ENCODE measurements at regions not wholly inside any gene's neighbourhood (a gene's known extent, or its start where the extent isn't known, plus 50 kb on each side); places are given as distances from the start of the nearest gene placed in this dataset.

DNA sequence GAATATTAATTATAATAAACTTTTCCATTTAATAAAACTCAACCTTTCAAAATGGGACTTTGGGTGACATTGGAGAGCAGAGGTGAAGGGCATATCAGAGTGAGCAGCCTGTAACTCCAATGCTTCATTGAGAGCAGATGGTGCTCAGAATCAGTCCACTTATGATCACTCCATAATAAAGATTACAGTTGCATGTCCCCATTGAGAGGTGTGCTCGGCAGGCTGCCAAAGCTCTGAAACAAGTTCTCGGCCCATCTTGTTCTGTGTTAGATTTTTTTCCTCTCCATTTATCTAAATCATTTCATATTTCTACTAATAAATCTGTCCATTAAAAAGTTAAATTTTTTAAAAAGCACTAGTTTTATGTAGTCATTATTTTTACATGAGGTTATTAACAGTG, 1786.4 kb upstream of the WWC1 start:
- Mint-ChIP-seq H3K36me3 (ENCODE audit: insufficient read depth) (no peaks in the 10 kb centered on the region), H3K9me3 (peaks cover 6% of the 10 kb centered on the region), H3K27me3 (no peaks in the 10 kb centered on the region), H3K4me3 (no peak overlapping the region), H3K27ac (ENCODE audit: low read depth) (no peak overlapping the region), H3K4me1 (no peaks in the 10 kb centered on the region)
- ATAC-seq (replicated peaks; ENCODE audit: extremely low read depth, poor library complexity, severe bottlenecking) (no peak), DNase-seq (ENCODE audit: low spot score in 2 of 2) (no peak)

DNA sequence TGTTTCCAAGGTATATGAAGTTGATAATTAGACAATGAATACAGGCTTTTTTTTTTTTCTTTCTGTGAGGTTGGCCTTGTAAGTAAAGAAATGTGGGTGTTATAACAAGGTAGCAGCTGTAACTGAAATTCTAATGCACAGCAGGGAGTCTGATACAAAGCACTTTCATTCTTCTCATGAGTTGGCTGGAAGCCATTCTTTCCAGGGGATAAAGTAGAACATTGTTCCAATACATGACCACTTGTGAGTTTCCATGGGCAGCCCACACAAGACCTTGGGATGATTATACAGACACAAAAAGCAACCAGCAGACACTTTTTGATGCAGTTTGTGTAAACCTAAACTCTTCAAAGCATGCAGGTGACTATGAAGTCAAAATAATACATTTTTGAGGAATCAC, 1785.9 kb upstream of the WWC1 start:
- Mint-ChIP-seq H3K27ac (ENCODE audit: low read depth) (no peak overlapping the region), H3K27me3 (no peaks in the 10 kb centered on the region), H3K4me3 (no peak overlapping the region), H3K36me3 (ENCODE audit: insufficient read depth) (no peaks in the 10 kb centered on the region), H3K9me3 (peaks cover 6% of the 10 kb centered on the region), H3K4me1 (no peaks in the 10 kb centered on the region)
- DNase-seq (ENCODE audit: low spot score in 2 of 2) (no peak), ATAC-seq (replicated peaks; ENCODE audit: extremely low read depth, poor library complexity, severe bottlenecking) (no peak)

DNA sequence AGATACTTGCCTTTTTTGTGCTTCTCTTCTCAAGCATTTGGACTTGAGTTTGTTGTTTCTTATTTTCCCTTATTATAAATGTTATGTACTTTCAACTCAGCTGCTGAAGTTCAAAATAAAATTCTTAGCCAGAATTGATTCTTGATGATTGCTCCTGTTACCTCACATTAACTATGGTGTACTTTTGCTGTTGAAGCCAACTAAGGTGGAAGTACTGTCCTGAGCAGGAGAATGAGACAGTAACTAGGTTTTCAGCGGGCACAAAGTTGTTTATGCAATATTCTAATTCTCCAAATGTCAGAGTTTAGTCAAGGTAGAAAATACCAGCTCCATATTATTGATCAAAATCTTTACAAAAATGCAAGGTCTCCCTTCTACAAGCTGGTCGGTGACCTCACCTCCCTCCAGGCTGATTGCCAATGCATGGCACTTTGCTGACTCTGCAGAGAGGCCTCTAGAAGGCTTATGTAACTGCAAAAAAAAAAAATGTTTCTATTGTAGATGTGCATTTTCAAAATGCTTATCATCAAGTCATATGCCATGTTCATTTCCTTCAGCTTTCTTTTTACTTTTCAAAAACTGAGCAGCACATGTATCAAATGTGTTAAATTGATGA, 1783.5 kb upstream of the WWC1 start:
- Mint-ChIP-seq H3K9me3 (peaks cover 11% of the 10 kb centered on the region), H3K4me1 (no peaks in the 10 kb centered on the region), H3K27ac (ENCODE audit: low read depth) (no peak overlapping the region), H3K4me3 (no peak overlapping the region), H3K36me3 (ENCODE audit: insufficient read depth) (no peaks in the 10 kb centered on the region), H3K27me3 (no peaks in the 10 kb centered on the region)
- ATAC-seq (replicated peaks; ENCODE audit: extremely low read depth, poor library complexity, severe bottlenecking): no peak
- DNase-seq (ENCODE audit: low spot score in 2 of 2): no peak

DNA sequence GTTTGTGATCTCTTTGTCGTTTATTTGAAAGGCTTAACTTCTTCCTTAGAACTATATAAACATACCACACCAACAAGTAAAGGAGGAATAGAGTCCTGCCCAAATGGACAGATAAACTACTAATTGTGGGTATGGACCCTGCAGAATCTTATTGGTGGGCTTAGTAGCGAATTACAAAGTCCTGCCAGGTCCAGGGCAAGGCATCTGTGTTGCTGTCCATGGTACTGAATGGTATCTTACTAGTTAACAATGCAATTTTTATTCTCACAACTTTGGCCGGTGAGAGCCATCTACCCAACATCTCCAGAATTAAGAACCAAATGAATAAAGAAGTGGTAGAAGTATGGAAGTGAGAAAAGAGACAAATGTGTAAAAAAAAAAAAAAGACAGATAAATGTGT, 1782.4 kb upstream of the WWC1 start:
- no peak overlapping the region for H3K27ac Mint-ChIP-seq (ENCODE audit: low read depth)
- no peak overlapping the region for H3K4me3 Mint-ChIP-seq
- ATAC-seq (replicated peaks; ENCODE audit: extremely low read depth, poor library complexity, severe bottlenecking) (no peak), DNase-seq (ENCODE audit: low spot score in 2 of 2) (no peak)
- H3K9me3 Mint-ChIP-seq: peaks cover 19% of the 10 kb centered on the region
- H3K27me3 Mint-ChIP-seq: no peaks in the 10 kb centered on the region
- no peaks in the 10 kb centered on the region for H3K36me3 Mint-ChIP-seq (ENCODE audit: insufficient read depth)
- H3K4me1 Mint-ChIP-seq: no peaks in the 10 kb centered on the region

DNA sequence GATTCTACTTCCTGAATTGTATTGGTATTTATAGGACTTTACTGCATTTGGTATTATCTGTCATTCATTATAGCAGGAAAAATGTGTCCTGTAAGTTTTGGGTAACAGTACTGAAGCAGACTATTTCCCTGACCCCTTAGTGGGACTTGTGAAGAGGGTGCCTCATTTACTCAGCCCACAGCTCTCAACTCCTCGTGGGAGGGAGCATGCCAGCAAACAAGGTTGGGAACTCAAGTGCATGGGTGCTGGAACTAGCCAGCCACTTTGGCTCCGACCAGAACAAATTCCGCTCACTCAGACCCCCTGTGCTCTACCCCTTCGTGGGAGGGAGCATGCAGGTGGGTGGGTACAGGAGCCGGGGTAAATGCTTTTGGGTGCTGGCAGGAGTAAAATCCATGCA, 1773.5 kb upstream of the WWC1 start:
- H3K27me3 Mint-ChIP-seq: no peaks in the 10 kb centered on the region
- ATAC-seq (replicated peaks; ENCODE audit: extremely low read depth, poor library complexity, severe bottlenecking) (no peak), DNase-seq (ENCODE audit: low spot score in 2 of 2) (no peak)
- H3K4me3 Mint-ChIP-seq: no peak overlapping the region
- peaks cover 25% of the 10 kb centered on the region for H3K9me3 Mint-ChIP-seq
- H3K27ac Mint-ChIP-seq (ENCODE audit: low read depth): no peak overlapping the region
- no peaks in the 10 kb centered on the region for H3K4me1 Mint-ChIP-seq
- H3K36me3 Mint-ChIP-seq (ENCODE audit: insufficient read depth): no peaks in the 10 kb centered on the region

DNA sequence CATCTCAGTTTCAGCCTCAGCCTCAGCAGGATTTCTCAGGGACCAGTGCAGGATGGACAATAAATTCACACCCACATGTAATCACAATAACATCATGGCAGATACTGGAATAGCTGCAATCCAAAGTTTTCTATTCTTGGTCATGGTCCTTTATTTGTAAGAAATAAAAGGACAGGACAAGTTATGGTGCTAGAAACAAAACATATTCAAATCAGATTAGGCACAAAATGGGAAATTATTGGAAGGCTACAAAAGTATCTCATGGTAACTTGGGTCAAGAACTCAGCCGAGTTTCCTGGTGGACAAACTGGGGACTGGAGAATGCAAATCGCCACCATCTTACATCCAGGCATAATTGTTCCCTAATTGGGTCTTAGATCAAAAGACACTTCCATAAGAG, 1768.2 kb upstream of the WWC1 start:
- H3K4me3 Mint-ChIP-seq: no peak overlapping the region
- H3K27me3 Mint-ChIP-seq: no peaks in the 10 kb centered on the region
- no peak overlapping the region for H3K27ac Mint-ChIP-seq (ENCODE audit: low read depth)
- no peaks in the 10 kb centered on the region for H3K36me3 Mint-ChIP-seq (ENCODE audit: insufficient read depth)
- H3K9me3 Mint-ChIP-seq: peaks cover 22% of the 10 kb centered on the region
- ATAC-seq (replicated peaks; ENCODE audit: extremely low read depth, poor library complexity, severe bottlenecking) (no peak), DNase-seq (ENCODE audit: low spot score in 2 of 2) (no peak)
- H3K4me1 Mint-ChIP-seq: no peaks in the 10 kb centered on the region

DNA sequence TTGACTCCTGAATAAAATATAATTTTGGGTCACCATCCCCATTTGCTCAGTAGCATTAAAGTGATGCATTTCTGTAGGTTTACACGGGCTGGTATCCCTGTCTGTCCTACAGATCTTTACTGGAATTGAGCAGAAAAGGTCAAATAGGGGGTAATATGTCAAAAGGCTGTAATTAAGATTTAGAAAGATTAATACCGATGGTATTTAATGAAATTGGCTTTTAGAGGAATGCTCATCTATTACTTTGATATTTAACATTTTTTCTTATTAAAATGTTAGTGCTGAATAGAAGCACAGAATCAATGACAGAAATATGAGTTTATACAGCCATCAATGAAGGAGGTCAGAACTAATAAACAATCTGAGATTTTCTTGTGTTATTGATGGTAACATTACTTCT, 1762.2 kb upstream of the WWC1 start:
- no peak overlapping the region for H3K27ac Mint-ChIP-seq (ENCODE audit: low read depth)
- H3K36me3 Mint-ChIP-seq (ENCODE audit: insufficient read depth): no peaks in the 10 kb centered on the region
- peaks cover 14% of the 10 kb centered on the region for H3K9me3 Mint-ChIP-seq
- no peaks in the 10 kb centered on the region for H3K27me3 Mint-ChIP-seq
- no peaks in the 10 kb centered on the region for H3K4me1 Mint-ChIP-seq
- no peak for ATAC-seq (replicated peaks; ENCODE audit: extremely low read depth, poor library complexity, severe bottlenecking)
- H3K4me3 Mint-ChIP-seq: no peak overlapping the region
- no peak for DNase-seq (ENCODE audit: low spot score in 2 of 2)

DNA sequence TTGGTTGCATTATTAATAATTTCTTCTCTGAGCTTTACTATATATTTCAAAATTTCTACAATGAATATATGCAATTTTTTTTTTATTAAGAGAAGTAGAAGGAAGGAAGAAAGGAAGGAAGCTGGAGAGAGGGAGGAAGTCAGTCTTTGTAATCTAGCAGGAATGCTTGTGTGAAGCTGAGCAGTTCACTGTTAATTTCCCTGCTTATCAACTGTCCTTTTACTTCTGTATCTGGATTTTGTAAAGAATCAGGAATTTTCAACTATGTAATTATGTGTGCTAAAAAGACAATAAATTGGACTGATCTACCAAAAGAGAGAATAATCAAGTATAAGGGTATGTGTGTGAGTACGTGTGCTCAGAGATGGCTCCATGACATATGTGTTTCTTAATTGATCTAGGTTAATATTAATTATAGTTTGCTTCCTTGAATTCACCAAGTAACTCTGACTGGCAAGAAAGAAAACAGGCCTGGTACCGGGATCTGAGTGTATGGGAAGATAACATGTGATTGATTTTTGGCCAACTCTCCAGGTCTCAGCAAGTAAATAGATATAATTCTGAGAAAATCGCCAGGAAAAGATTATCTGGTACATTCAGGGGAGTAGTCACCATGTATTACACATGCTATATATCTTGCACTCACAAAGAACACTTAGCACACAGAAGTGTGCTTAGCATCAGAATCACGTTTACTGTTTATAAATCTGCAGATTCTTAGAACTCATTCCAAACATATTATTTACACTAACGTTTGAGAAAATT, 1758.8 kb upstream of the WWC1 start:
- no peak overlapping the region for H3K27ac Mint-ChIP-seq (ENCODE audit: low read depth)
- H3K27me3 Mint-ChIP-seq: no peaks in the 10 kb centered on the region
- no peak for ATAC-seq (replicated peaks; ENCODE audit: extremely low read depth, poor library complexity, severe bottlenecking)
- H3K9me3 Mint-ChIP-seq: peaks cover 3% of the 10 kb centered on the region
- DNase-seq (ENCODE audit: low spot score in 2 of 2): no peak
- H3K4me3 Mint-ChIP-seq: no peak overlapping the region
- no peaks in the 10 kb centered on the region for H3K36me3 Mint-ChIP-seq (ENCODE audit: insufficient read depth)
- H3K4me1 Mint-ChIP-seq: no peaks in the 10 kb centered on the region

DNA sequence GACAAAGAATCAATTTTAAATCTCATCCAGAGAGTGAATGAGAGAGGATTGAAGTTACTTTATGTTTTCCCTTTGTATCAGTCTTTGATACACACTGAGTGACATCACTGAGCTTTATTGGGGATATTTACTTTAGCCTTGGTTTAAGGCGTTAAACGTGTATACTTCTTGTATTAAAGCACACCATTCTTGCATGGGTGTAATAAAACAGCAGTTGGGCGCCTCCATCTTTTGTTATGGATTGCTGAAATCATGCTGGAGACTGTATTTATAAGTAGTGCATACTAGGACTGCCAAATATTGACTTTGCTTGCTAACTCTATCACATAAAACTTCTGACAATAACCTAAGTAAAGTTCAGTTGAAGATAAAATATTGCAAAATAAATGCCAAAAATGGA, 1755.8 kb upstream of the WWC1 start:
- Mint-ChIP-seq H3K36me3 (ENCODE audit: insufficient read depth) (no peaks in the 10 kb centered on the region), H3K4me1 (no peaks in the 10 kb centered on the region), H3K4me3 (no peak overlapping the region), H3K9me3 (peaks cover 12% of the 10 kb centered on the region), H3K27ac (ENCODE audit: low read depth) (no peak overlapping the region), H3K27me3 (no peaks in the 10 kb centered on the region)
- no peak for ATAC-seq (replicated peaks; ENCODE audit: extremely low read depth, poor library complexity, severe bottlenecking)
- no peak for DNase-seq (ENCODE audit: low spot score in 2 of 2)

DNA sequence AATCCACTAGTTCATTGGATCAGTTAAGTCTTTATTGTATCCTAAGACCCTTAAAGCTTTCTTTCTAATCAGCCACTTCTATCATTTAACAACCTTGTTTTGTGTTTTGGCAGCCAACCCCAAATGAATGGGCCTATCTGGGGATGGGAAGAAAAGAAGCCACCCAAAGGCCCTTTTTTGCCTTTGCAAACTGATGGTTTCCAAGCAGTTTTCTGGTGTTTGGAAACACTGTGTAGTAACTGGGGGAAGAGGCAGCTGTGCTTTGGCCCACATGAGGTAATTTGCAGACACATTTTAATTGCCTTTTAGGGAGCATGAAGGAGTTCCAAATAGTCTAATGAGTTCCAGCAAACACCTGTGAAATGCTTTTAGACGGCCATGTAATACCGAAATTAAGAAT, 1751.3 kb upstream of the WWC1 start:
- Mint-ChIP-seq H3K27me3 (no peaks in the 10 kb centered on the region), H3K36me3 (ENCODE audit: insufficient read depth) (no peaks in the 10 kb centered on the region), H3K9me3 (peaks cover 17% of the 10 kb centered on the region), H3K4me1 (no peaks in the 10 kb centered on the region), H3K27ac (ENCODE audit: low read depth) (no peak overlapping the region), H3K4me3 (no peak overlapping the region)
- no peak for DNase-seq (ENCODE audit: low spot score in 2 of 2)
- no peak for ATAC-seq (replicated peaks; ENCODE audit: extremely low read depth, poor library complexity, severe bottlenecking)

DNA sequence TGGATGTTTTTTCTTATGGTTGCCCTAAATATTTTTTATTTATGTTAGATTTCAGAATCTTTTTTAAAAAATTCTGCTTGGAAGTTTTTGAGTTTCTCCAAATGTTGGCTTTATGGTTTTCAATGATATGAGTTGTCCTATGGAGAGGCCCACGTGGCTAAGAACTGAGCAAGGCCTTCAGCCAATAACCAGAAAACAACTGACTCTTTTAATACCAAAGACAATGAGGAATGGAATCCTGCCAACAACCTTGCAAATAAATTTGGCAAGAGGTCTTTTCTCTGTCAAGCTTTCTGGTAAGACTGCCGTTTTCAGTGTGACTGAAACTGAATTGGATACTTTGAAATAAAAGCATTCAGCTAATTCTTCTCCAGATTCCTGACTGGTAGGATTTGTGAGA, 1740.1 kb upstream of the WWC1 start:
- Mint-ChIP-seq H3K36me3 (ENCODE audit: insufficient read depth) (no peaks in the 10 kb centered on the region), H3K27me3 (no peaks in the 10 kb centered on the region), H3K4me1 (no peaks in the 10 kb centered on the region), H3K27ac (ENCODE audit: low read depth) (no peak overlapping the region), H3K9me3 (peaks cover 7% of the 10 kb centered on the region), H3K4me3 (no peak overlapping the region)
- ATAC-seq (replicated peaks; ENCODE audit: extremely low read depth, poor library complexity, severe bottlenecking) (no peak), DNase-seq (ENCODE audit: low spot score in 2 of 2) (no peak)

DNA sequence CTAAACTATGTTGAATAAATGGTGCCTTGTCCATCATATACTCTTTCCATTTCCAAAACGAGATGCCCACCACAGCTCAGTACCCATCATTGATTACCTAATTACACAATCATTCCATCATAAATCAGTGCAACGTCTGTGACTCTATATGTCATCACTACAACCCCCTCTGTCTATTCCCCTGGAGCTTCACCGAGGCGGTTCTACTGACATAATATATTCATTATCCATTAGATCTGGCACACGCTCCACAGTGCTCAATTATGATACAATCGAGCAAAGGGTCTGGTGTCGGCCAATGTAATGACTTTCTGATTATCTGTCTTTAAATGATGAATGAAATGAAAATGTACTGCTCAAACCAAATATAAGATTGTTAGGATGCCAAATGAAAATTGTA, 1737.7 kb upstream of the WWC1 start:
- Mint-ChIP-seq H3K4me3 (no peak overlapping the region), H3K9me3 (peaks cover 7% of the 10 kb centered on the region), H3K4me1 (no peaks in the 10 kb centered on the region), H3K36me3 (ENCODE audit: insufficient read depth) (no peaks in the 10 kb centered on the region), H3K27me3 (no peaks in the 10 kb centered on the region), H3K27ac (ENCODE audit: low read depth) (no peak overlapping the region)
- DNase-seq (ENCODE audit: low spot score in 2 of 2): no peak
- ATAC-seq (replicated peaks; ENCODE audit: extremely low read depth, poor library complexity, severe bottlenecking): no peak

DNA sequence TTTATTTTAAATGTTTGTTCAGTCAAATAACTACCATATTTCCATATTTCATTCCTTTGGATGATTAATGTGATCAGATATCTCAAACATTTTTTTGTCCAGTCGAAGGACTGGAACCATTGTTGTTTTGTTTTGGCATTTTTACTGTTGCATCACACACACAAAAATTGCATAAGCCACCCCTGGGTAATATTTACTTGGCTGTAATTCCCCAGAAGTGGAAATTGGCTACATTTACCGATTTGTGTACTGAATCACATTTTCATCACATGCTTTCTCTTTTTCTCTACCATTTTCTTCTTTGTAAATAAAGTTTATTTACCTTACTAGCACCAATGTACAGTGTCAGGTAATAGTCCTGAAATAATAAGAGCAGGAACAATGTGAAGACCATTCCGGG, 1729.7 kb upstream of the WWC1 start:
- no peak for ATAC-seq (replicated peaks; ENCODE audit: extremely low read depth, poor library complexity, severe bottlenecking)
- Mint-ChIP-seq H3K27me3 (no peaks in the 10 kb centered on the region), H3K4me1 (no peaks in the 10 kb centered on the region), H3K4me3 (no peak overlapping the region), H3K27ac (ENCODE audit: low read depth) (no peak overlapping the region), H3K36me3 (ENCODE audit: insufficient read depth) (no peaks in the 10 kb centered on the region), H3K9me3 (peaks cover 14% of the 10 kb centered on the region)
- DNase-seq (ENCODE audit: low spot score in 2 of 2): no peak
